Endothelial cell of umbilical vein (primary cell): ENCODE measurements at regions not wholly inside any gene's neighbourhood (a gene's known extent, or its start where the extent isn't known, plus 50 kb on each side); places are given as distances from the start of the nearest gene placed in this dataset.

Source experiments
- BruUV-seq: library from RNA; stranded (reverse); fragments of 400-500 nt; replicated peaks from 2 replicates; lab custom pipeline; 2021; lab: Mats Ljungman, UMichigan
- CTCF ChIA-PET: fragments of 300-600, 350-600 bp; sonication (Branson Sonifier 250); formaldehyde crosslinking; loops from one replicate; lab custom pipeline; 2021; ENCODE audit warnings: antibody characterized with exemption, inconsistent platforms; lab: Charles Lee
- POLR2A ChIA-PET: fragments of 300-600, 350-600 bp; sonication (Branson Sonifier 250); formaldehyde crosslinking; loops from one replicate; lab custom pipeline; 2021; ENCODE audit warnings: antibody characterized with exemption, inconsistent platforms; lab: Charles Lee
- DNase-seq: peaks from one replicate; pipeline ENCODE4 v3.0.0-alpha.2; 2011; ENCODE audit warnings: low read depth, low spot score
- FAIRE-seq: peaks from 2 replicates; lab custom pipeline; 2011; peaks lifted over from hg19 to GRCh38; lab: Jason Lieb, UNC
- H2AFZ ChIP-seq: 2 replicates; pipeline ENCODE4 v1.6.0; 2012; ENCODE audit warnings: low read depth, low read length, control low read depth, inconsistent platforms
- H3K27ac ChIP-seq: 2 replicates; pipeline ENCODE4 v1.5.1; 2011; ENCODE audit warnings: low read depth, mild to moderate bottlenecking, control low read depth, low read length, moderate library complexity; ENCODE audit not compliant: insufficient read depth
- H3K27me3 ChIP-seq, 2 experiments: 2 replicates each; pipeline versions ENCODE4 v1.6.0 to v1.6.1; 2011; ENCODE audit warnings: low read length in 2 of 2, mixed read lengths in 1 of 2; ENCODE audit not compliant: control insufficient read depth in 2 of 2, insufficient read depth in 2 of 2
- H3K36me3 ChIP-seq, 2 experiments: 2 replicates in 1 of 2; 3 replicates in 1 of 2; pipeline ENCODE4 v1.5.1; 2011; ENCODE audit warnings: low read length in 2 of 2, mild to moderate bottlenecking in 1 of 2, moderate library complexity in 1 of 2; ENCODE audit not compliant: control insufficient read depth in 2 of 2, insufficient read depth in 2 of 2; ENCODE audit errors: extremely low read depth in 1 of 2
- H3K4me1 ChIP-seq: 3 replicates; pipeline ENCODE4 v1.5.1; 2011; ENCODE audit warnings: mild to moderate bottlenecking, low read length; ENCODE audit not compliant: control insufficient read depth, insufficient read depth; ENCODE audit errors: extremely low read depth
- H3K4me2 ChIP-seq: 2 replicates; pipeline ENCODE4 v1.6.1; 2011; ENCODE audit warnings: low read length, control low read depth, mixed read lengths; ENCODE audit not compliant: insufficient read depth
- H3K4me3 ChIP-seq, 3 experiments: fragments of 200-600 bp in 1 of 3; sonication (generic), shearing (Covaris generic) in 1 of 3; replicated peaks in 1 of 3; 2 replicates each; pipeline ENCODE4 v1.5.1; 2011 to 2016; ENCODE audit warnings: control low read depth in 3 of 3, low read length in 3 of 3, mild to moderate bottlenecking in 2 of 3, inconsistent platforms in 1 of 3, low read depth in 1 of 3, moderate library complexity in 1 of 3; ENCODE audit not compliant: insufficient read depth in 1 of 3
- H3K79me2 ChIP-seq: 2 replicates; pipeline ENCODE4 v1.6.0; 2012; ENCODE audit warnings: low read length, inconsistent platforms; ENCODE audit not compliant: control insufficient read depth, insufficient read depth
- H3K9ac ChIP-seq: replicated peaks from 2 replicates; pipeline ENCODE3; 2011; ENCODE audit warnings: low read length, control low read depth; ENCODE audit not compliant: insufficient read depth; ENCODE audit errors: extremely low read depth
- H3K9me1 ChIP-seq: replicated peaks from 3 replicates; pipeline ENCODE4 v1.6.0; 2011; ENCODE audit warnings: mild to moderate bottlenecking, low read length; ENCODE audit not compliant: control insufficient read depth, insufficient read depth; ENCODE audit errors: extremely low read depth
- H3K9me3 ChIP-seq: replicated peaks from 2 replicates; pipeline ENCODE4 v1.5.1; 2012; ENCODE audit warnings: low read length, inconsistent platforms; ENCODE audit not compliant: control insufficient read depth, insufficient read depth
- H4K20me1 ChIP-seq: replicated peaks from 2 replicates; pipeline ENCODE3; 2011; ENCODE audit warnings: mild to moderate bottlenecking, low read length; ENCODE audit not compliant: control insufficient read depth, insufficient read depth; ENCODE audit errors: extremely low read depth
- CTCF ChIP-seq, 2 donors: IDR thresholded peaks; 1 replicate in 1 of 2; 2 replicates in 1 of 2; pipeline ENCODE4 v1.5.1; 2011; ENCODE audit warnings: low read length in 2 of 2, mild to moderate bottlenecking in 2 of 2, moderate library complexity in 2 of 2, control low read depth in 1 of 2, inconsistent platforms in 1 of 2, low read depth in 1 of 2; ENCODE audit not compliant: insufficient read depth in 1 of 2; ENCODE audit errors: extremely low read depth in 1 of 2
- EZH2 ChIP-seq: IDR thresholded peaks from 2 replicates; pipeline ENCODE4 v1.6.1; 2012; ENCODE audit warnings: borderline replicate concordance, low read depth, mild to moderate bottlenecking, moderate library complexity, low read length, inconsistent platforms; ENCODE audit not compliant: severe bottlenecking
- FOS ChIP-seq: IDR thresholded peaks from 2 replicates; pipeline ENCODE4 v1.6.1; 2011; ENCODE audit warnings: mild to moderate bottlenecking, low read length, moderate library complexity, borderline replicate concordance; ENCODE audit not compliant: insufficient read depth
- GATA2 ChIP-seq: IDR thresholded peaks from 2 replicates; pipeline ENCODE4 v1.7.0; 2011; ENCODE audit warnings: low read depth, mild to moderate bottlenecking, moderate library complexity, mixed read lengths, low read length; ENCODE audit not compliant: insufficient read length, insufficient read depth
- JUN ChIP-seq: IDR thresholded peaks from 2 replicates; pipeline ENCODE4 v1.6.1; 2011; ENCODE audit warnings: borderline replicate concordance, low read depth; ENCODE audit not compliant: insufficient read length, insufficient read depth
- MAX ChIP-seq: IDR thresholded peaks from 2 replicates; pipeline ENCODE4 v1.6.1; 2011; ENCODE audit not compliant: insufficient read depth, insufficient read length
- MYC ChIP-seq: IDR thresholded peaks from one replicate; pipeline ENCODE4 v1.6.1; 2011; ENCODE audit warnings: mild to moderate bottlenecking, low read depth, low read length
- POLR2A ChIP-seq: IDR thresholded peaks from 2 replicates; pipeline ENCODE4 v1.6.1; 2012; ENCODE audit warnings: low read depth, mild to moderate bottlenecking, control low read depth, low read length
- POLR2AphosphoS5 ChIP-seq: IDR thresholded peaks from 2 replicates; pipeline ENCODE4 v1.6.1; 2012; ENCODE audit warnings: low read depth, mild to moderate bottlenecking, control low read depth, low read length, moderate library complexity; ENCODE audit not compliant: insufficient read depth
- dilution Hi-C: fragments of 300-500 bp; cut with MboI; formaldehyde crosslinking; loops from one replicate; pipeline ENCODE4 v1.15.0; 2019; ENCODE audit warnings: low sequenced_read_pairs; ENCODE audit not compliant: extremely low pct_ligation_motif_present
- intact Hi-C: fragments of 100-400 bp; cut with micrococcal nuclease; formaldehyde crosslinking; loops from one replicate; pipeline ENCODE4 v1.10.0; 2022

- no peaks in the 10 kb centered on the region for H3K4me1 ChIP-seq
- FAIRE-seq (no peak), DNase-seq (no peak)
- H3K27ac ChIP-seq, result no peak overlapping the region
- no TSS peak for BruUV-seq
- no peaks in the 10 kb centered on the region for H3K9me1 ChIP-seq
- no peaks in the 10 kb centered on the region for H3K9me3 ChIP-seq
- H3K4me3 ChIP-seq, result no peak overlapping the region
- no peaks in the 10 kb centered on the region for H3K36me3 ChIP-seq
- no peaks in the 10 kb centered on the region for H3K79me2 ChIP-seq
- no peak overlapping the region for H3K4me2 ChIP-seq
- no peaks in the 10 kb centered on the region for H3K27me3 ChIP-seq
- dilution Hi-C loops, result no loop called here
- no peak overlapping the region for H2AFZ ChIP-seq
- ChIA-PET CTCF (no interaction called here), POLR2A (no interaction called here)
- TF ChIP-seq CTCF (IDR thresholded peaks at IDR 0.05; ENCODE audit: extremely low read depth in 1 of 2, insufficient read depth in 1 of 2, low read depth in 1 of 2, low read length in 2 of 2) (no peak), GATA2 (no peak), JUN (no peak), FOS (no peak), POLR2A (no peak), MAX (no peak), MYC (no peak), POLR2AphosphoS5 (no peak), EZH2 (no peak)
- intact Hi-C loops, result no loop called here
- no peak overlapping the region for H3K9ac ChIP-seq
- no peaks in the 10 kb centered on the region for H4K20me1 ChIP-seq
Measured at GRCh38 chr3:191518861-191519260, 57.9 kb downstream of the PYDC2 start.
